K562 (cell line): ENCODE measurements at regions not wholly inside any gene's neighbourhood (a gene's known extent, or its start where the extent isn't known, plus 50 kb on each side); places are given as distances from the start of the nearest gene placed in this dataset.

Experiments
- ATAC-seq: fragments of 200-7000 bp; cut with Tn5 transposase; 3 replicates; pipeline ENCODE4 v1.9.1; 2020; ENCODE audit warnings: moderate library complexity
- BruUV-seq: library from RNA; stranded (reverse); fragments of 400-500 nt; replicated peaks from 2 replicates; lab custom pipeline; 2021; lab: Mats Ljungman, UMichigan
- CTCF ChIA-PET: fragments of 300-600 bp; formaldehyde crosslinking; extraction: SDS; loops from one replicate; lab custom pipeline; 2021; ENCODE audit warnings: low intra/inter-chr PET ratio; lab: Yijun Ruan, JAX
- POLR2A ChIA-PET: fragments of 300-600, 350-650 bp; sonication (Branson Sonifier 250); formaldehyde crosslinking; extraction: SDS; loops from one replicate; lab custom pipeline; 2021; ENCODE audit warnings: antibody characterized with exemption, inconsistent platforms; lab: Yijun Ruan, JAX
- DNase-seq, 4 experiments: peaks; one replicate each; pipeline versions ENCODE4 v3.0.0 to v3.0.0-alpha.2; 2011 to 2018; ENCODE audit warnings: low spot score in 3 of 4, mixed read lengths in 3 of 4; ENCODE audit errors: extremely low read depth in 1 of 4
- FAIRE-seq: peaks from 2 replicates; lab custom pipeline; 2011; peaks lifted over from hg19 to GRCh38; lab: Jason Lieb, UNC
- H2AFZ ChIP-seq: 2 replicates; pipeline ENCODE4 v1.6.0; 2011; ENCODE audit warnings: low read depth, low read length, control low read depth, inconsistent platforms
- H3K27ac ChIP-seq: fragments of 200-600 bp; 3 replicates; pipeline ENCODE4 v1.8.0; 2011; ENCODE audit warnings: low read depth, mild to moderate bottlenecking, control low read depth, inconsistent platforms, low read length, moderate library complexity, mixed read lengths; ENCODE audit errors: extremely low read depth
- H3K27me3 ChIP-seq, 2 experiments: fragments of 300-600 bp in 1 of 2; 2 replicates in 1 of 2; 3 replicates in 1 of 2; pipeline versions ENCODE4 v1.6.0 to v1.8.0; 2011; ENCODE audit warnings: inconsistent platforms in 2 of 2, low read length in 2 of 2, mild to moderate bottlenecking in 1 of 2, mixed read lengths in 1 of 2, moderate library complexity in 1 of 2; ENCODE audit not compliant: control insufficient read depth in 2 of 2, insufficient read depth in 2 of 2
- H3K36me3 ChIP-seq: fragments of 300-600 bp; 3 replicates; pipeline ENCODE4 v1.8.0; 2011; ENCODE audit warnings: mild to moderate bottlenecking, low read length, inconsistent platforms; ENCODE audit not compliant: control insufficient read depth, insufficient read depth
- H3K4me1 ChIP-seq, 2 experiments: fragments of 200-600 bp in 1 of 2; replicated peaks in 1 of 2; 2 replicates in 1 of 2; 3 replicates in 1 of 2; pipeline versions ENCODE4 v1.5.1 to v1.8.0; 2011; ENCODE audit warnings: inconsistent platforms in 2 of 2, low read length in 2 of 2, mild to moderate bottlenecking in 1 of 2, mixed read lengths in 1 of 2, moderate library complexity in 1 of 2; ENCODE audit not compliant: control insufficient read depth in 2 of 2, insufficient read depth in 2 of 2
- H3K4me2 ChIP-seq: 2 replicates; pipeline ENCODE4 v1.6.1; 2011; ENCODE audit warnings: low read length, control low read depth, inconsistent platforms, mixed read lengths; ENCODE audit not compliant: insufficient read depth
- H3K4me3 ChIP-seq: fragments of 200-600 bp; sonication (generic), shearing (Covaris generic); 2 replicates; pipeline ENCODE4 v1.5.1; 2016; ENCODE audit warnings: control low read depth, inconsistent platforms
- H3K79me2 ChIP-seq: fragments of 200-600 bp; 3 replicates; pipeline ENCODE4 v1.8.0; 2011; ENCODE audit warnings: low read length, inconsistent platforms; ENCODE audit not compliant: control insufficient read depth, insufficient read depth
- H3K9ac ChIP-seq, 2 experiments: 2 replicates each; pipeline versions ENCODE4 v1.6.0 to v1.6.1; 2011; ENCODE audit warnings: low read depth in 2 of 2, low read length in 2 of 2, control low read depth in 1 of 2, inconsistent platforms in 1 of 2, mild to moderate bottlenecking in 1 of 2, mixed read lengths in 1 of 2; ENCODE audit not compliant: insufficient read depth in 1 of 2
- H3K9me1 ChIP-seq: one replicate; pipeline ENCODE4 v1.6.0; 2011; ENCODE audit warnings: inconsistent platforms, mild to moderate bottlenecking, low read length, moderate library complexity; ENCODE audit not compliant: control insufficient read depth, insufficient read depth
- H3K9me3 ChIP-seq: replicated peaks from 2 replicates; pipeline ENCODE4 v1.5.1; 2011; ENCODE audit warnings: low read depth, low read length, inconsistent platforms; ENCODE audit not compliant: control insufficient read depth, insufficient read depth
- H4K20me1 ChIP-seq: replicated peaks from 2 replicates; pipeline ENCODE4 v1.6.1; 2011; ENCODE audit warnings: low read length, inconsistent platforms, mixed read lengths; ENCODE audit not compliant: control insufficient read depth, insufficient read depth
- CBX5 ChIP-seq: IDR thresholded peaks from 2 replicates; pipeline ENCODE4 v1.6.1; 2014; ENCODE audit warnings: low read depth, borderline replicate concordance
- IRF2 ChIP-seq: sonication (generic); formaldehyde crosslinking; IDR thresholded peaks from 2 replicates; pipeline ENCODE4 v1.8.1; 2022; ENCODE audit warnings: mild to moderate bottlenecking, missing genetic modification reagents
- KDM1A ChIP-seq, 2 experiments: fragments of 450-650 bp; IDR thresholded peaks; 2 replicates each; pipeline ENCODE4 v1.6.1; 2016; ENCODE audit warnings: mild to moderate bottlenecking in 2 of 2
- KLF13 ChIP-seq: fragments of 450-650 bp; IDR thresholded peaks from 2 replicates; pipeline ENCODE4 v1.6.1; 2016; ENCODE audit warnings: missing genetic modification characterization, low read depth, mild to moderate bottlenecking, missing compliant biosample characterization, moderate library complexity, borderline replicate concordance
- SMARCA5 ChIP-seq: fragments of 450-650 bp; IDR thresholded peaks from 2 replicates; pipeline ENCODE4 v1.6.1; 2016
- ZNF146 ChIP-seq: IDR thresholded peaks from one replicate; pipeline ENCODE4 v1.6.1; 2018; ENCODE audit warnings: missing compliant biosample characterization; ENCODE audit not compliant: unreplicated experiment
- WGBS: fragments of 100-300 bp; shearing (Covaris generic); methylation state at CpG from one replicate; pipeline ENCODE4 v1.1.6; 2016; ENCODE audit warnings: low coverage, mixed read lengths; ENCODE audit not compliant: insufficient coverage; ENCODE audit errors: missing lambda C conversion rate; 5-methylcytosine and 5-hydroxymethylcytosine counted together
- in situ Hi-C: fragments of 300-500 bp; cut with MboI; formaldehyde crosslinking; loops from 4 replicates; pipeline ENCODE4 v1.15.0; 2018; ENCODE audit warnings: inconsistent platforms, mixed read lengths
- intact Hi-C: fragments of 100-400 bp; cut with micrococcal nuclease; formaldehyde crosslinking; loops from 2 replicates; pipeline ENCODE4 v1.14.2; 2022
- TF ChIP-seq, protein P1 (sequence below): sonication (generic); formaldehyde crosslinking; IDR thresholded peaks from 2 replicates; pipeline ENCODE4 v1.9.0; 2022; ENCODE audit warnings: mild to moderate bottlenecking, missing genetic modification reagents
- TF ChIP-seq, protein P2 (sequence below): fragments of 450-650 bp; formaldehyde crosslinking; IDR thresholded peaks from 2 replicates; pipeline ENCODE4 v1.4.0; 2020; ENCODE audit warnings: mild to moderate bottlenecking
- TF ChIP-seq, protein P3 (sequence below), 3 experiments: fragments of 200-800 bp in 1 of 3; sonication (Bioruptor generic) in 1 of 3; sonication (generic) in 1 of 3; formaldehyde crosslinking in 1 of 3; IDR thresholded peaks; 2 replicates each; pipeline versions ENCODE4 v1.6.1 to v1.8.0; 2016 to 2022; ENCODE audit warnings: mild to moderate bottlenecking in 2 of 3, missing compliant biosample characterization in 2 of 3, missing genetic modification characterization in 2 of 3, missing genetic modification reagents in 1 of 3

DNA sequence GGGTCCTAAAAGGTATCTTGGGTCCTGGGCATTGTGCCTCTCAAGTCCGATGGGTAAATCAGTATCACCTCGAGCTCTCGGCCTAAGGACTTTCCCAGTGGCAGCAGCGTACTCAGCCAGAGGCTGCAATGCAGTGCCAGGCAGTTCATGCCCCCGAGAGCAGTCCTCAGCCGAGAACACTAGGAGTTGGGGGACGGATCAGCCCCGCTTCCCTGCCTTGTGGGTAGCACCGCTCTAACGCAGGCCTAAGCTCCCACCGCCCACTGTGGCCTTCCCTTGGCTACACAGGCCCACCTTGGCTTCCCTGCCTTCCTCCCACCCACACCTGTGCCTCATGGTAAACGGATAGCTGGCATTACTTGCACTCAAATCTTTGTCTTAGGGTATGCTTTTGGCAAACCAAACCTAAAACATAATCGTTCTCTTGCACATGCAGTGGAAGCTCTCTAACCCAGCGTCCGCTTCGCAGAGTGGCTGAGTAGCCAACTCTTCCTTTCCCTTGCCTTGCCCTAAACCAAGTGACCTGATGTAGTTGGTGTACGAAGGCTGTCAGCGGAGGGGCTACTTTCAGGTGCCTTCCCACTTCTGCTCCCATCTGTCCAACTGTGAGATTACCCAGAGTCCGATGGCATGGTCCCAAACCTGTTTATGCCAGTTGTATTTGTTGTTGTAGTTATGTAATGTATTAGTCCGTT lies 73.2 kb upstream of the CHST15 start:
- no peak for TF ChIP-seq SMARCA5
- peaks cover 0 to 5% of the 10 kb centered on the region in 2 experiments; a peak in 1 of 5 replicates for H3K27me3 ChIP-seq
- no peaks in the 10 kb centered on the region for H3K9me1 ChIP-seq
- no peaks in the 10 kb centered on the region for H3K36me3 ChIP-seq
- H3K27ac ChIP-seq, result no peak overlapping the region
- BruUV-seq, result no TSS peak
- no peak overlapping the region for H3K4me3 ChIP-seq
- ChIA-PET POLR2A (interaction anchor here (0.9 kb wide), 1 partner anchor 14 kb away, joined by 3 read pairs; no protein-coding TSS in a partner anchor), CTCF (no interaction called here)
- in situ Hi-C loops (no loop called here), intact Hi-C loops (no loop called here)
- no peak overlapping the region for H2AFZ ChIP-seq
- H3K79me2 ChIP-seq, result no peaks in the 10 kb centered on the region
- 4% methylated on average over 15 of the region's 20 CpGs for WGBS
- no peaks in the 10 kb centered on the region for H3K9me3 ChIP-seq
- no peak overlapping the region for H3K4me2 ChIP-seq
- H3K4me1 ChIP-seq, result no peaks in the 10 kb centered on the region
- no peak for FAIRE-seq
- no peak overlapping the region for H3K9ac ChIP-seq
- no peak for ATAC-seq
- no peak for DNase-seq
- no peaks in the 10 kb centered on the region for H4K20me1 ChIP-seq

DNA sequence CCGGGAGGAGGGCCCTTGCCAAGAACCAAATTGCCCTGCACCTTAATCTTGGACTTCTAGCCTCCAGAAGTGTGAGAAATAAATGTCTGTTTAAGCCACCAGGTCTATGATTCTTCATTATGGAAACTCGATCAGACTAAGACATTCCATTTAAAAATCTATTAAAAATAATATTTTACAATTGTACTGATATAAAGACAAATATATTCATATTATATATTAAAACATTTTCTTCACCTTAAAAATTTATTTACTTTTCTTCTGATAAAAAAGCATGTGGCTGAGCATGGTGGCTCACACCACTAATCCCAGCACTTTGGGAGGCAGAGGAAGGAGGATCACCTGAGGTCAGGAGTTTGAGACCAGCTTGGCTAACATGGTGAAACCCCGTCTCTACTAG lies 72.4 kb upstream of the CHST15 start:
- no peak overlapping the region for H3K9ac ChIP-seq
- no peaks in the 10 kb centered on the region for H3K9me1 ChIP-seq
- no peak overlapping the region for H3K27ac ChIP-seq
- no peak for FAIRE-seq
- H3K79me2 ChIP-seq, result no peaks in the 10 kb centered on the region
- TF ChIP-seq, protein P1, sequence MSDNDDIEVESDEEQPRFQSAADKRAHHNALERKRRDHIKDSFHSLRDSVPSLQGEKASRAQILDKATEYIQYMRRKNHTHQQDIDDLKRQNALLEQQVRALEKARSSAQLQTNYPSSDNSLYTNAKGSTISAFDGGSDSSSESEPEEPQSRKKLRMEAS, result no peak
- TF ChIP-seq CBX5 (no peak), KDM1A (IDR thresholded peaks at IDR 0.05) (no peak), IRF2 (CRISPR knock-in tag) (no peak), KLF13 (no peak), ZNF146 (CRISPR knock-in tag) (no peak)
- TF ChIP-seq, protein P2, sequence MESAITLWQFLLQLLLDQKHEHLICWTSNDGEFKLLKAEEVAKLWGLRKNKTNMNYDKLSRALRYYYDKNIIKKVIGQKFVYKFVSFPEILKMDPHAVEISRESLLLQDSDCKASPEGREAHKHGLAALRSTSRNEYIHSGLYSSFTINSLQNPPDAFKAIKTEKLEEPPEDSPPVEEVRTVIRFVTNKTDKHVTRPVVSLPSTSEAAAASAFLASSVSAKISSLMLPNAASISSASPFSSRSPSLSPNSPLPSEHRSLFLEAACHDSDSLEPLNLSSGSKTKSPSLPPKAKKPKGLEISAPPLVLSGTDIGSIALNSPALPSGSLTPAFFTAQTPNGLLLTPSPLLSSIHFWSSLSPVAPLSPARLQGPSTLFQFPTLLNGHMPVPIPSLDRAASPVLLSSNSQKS (CRISPR knock-in tag), result no peak
- TF ChIP-seq, protein P3, sequence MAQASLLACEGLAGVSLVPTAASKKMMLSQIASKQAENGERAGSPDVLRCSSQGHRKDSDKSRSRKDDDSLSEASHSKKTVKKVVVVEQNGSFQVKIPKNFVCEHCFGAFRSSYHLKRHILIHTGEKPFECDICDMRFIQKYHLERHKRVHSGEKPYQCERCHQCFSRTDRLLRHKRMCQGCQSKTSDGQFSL (CRISPR knock-in tag; IDR thresholded peaks at IDR 0.05), result no peak
- TF ChIP-seq, protein P3 (tag; IDR thresholded peaks at IDR 0.05), result no peak
- BruUV-seq, result no TSS peak
- 0% methylated on average over 3 of the region's 3 CpGs for WGBS
- in situ Hi-C loops, result no loop called here
- H3K4me2 ChIP-seq, result no peak overlapping the region
- ATAC-seq, result no peak
- POLR2A ChIA-PET, result interaction anchor here (0.9 kb wide), 1 partner anchor 13 kb away, joined by 3 read pairs; no protein-coding TSS in a partner anchor
- CTCF ChIA-PET, result no interaction called here
- no peak overlapping the region for H3K4me3 ChIP-seq
- H3K9me3 ChIP-seq, result no peaks in the 10 kb centered on the region
- H4K20me1 ChIP-seq, result no peaks in the 10 kb centered on the region
- no peak for DNase-seq
- no peaks in the 10 kb centered on the region for H3K4me1 ChIP-seq
- no peaks in the 10 kb centered on the region for H3K36me3 ChIP-seq
- H2AFZ ChIP-seq, result no peak overlapping the region
- intact Hi-C loops, result no loop called here
- H3K27me3 ChIP-seq, result peaks cover 0 to 5% of the 10 kb centered on the region in 2 experiments; a peak in 1 of 5 replicates
